A204.1 (cell line): ENCODE measurements at regions not wholly inside any gene's neighbourhood (a gene's known extent, or its start where the extent isn't known, plus 50 kb on each side); places are given as distances from the start of the nearest gene placed in this dataset.

Source experiments
- FAIRE-seq: peaks from 2 replicates; lab custom pipeline; 2012; peaks lifted over from hg19 to GRCh38; lab: Jason Lieb, UNC

GRCh38 chr2:217654168-217654567, 348.6 kb downstream of the TNS1 start:
- no peak for FAIRE-seq

GRCh38 chr2:217652761-217653639, 349.8 kb downstream of the TNS1 start:
- FAIRE-seq: no peak

- FAIRE-seq: no peak
Observed at GRCh38 chr2:217650716-217651360, 352.0 kb downstream of the TNS1 start.

DNA sequence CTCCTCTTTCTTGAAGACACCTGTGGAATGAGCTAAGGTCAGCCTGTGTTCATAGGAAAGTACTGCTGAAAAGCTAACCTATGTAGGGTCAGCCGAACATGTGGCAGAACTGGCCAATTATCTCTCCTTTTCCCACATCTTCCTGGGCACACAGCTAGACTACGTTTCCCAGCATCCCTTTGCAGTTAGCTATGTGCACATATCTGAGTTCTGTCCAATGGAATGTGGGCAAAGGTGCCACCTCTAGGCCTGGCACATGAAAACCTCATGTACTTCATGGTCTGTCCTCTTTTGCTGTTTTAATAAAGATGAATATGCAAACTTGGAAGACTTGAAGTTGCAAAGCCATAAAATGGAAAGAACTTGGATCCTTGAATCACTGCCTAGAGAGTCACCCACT, 352.6 kb downstream of the TNS1 start:
- no peak for FAIRE-seq

DNA sequence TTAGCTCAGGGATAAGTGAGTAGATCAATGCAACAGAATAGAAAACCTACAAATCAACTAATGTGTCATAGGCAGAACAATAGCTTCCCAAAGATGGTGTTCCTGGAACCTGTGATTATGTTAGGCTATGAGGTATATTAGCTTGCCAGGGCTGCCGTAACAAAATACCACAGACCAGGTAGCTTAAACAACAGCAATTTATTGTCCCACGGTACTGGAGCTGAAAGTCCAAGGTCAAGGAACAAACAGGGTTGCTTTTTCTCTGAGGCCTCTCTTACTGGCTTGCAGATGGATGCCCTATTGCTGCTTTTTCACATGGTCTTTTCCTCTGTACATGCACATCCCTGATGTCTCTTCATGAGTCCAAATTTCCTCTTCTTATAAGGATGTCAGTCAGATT, 354.9 kb downstream of the TNS1 start:
- FAIRE-seq: no peak

DNA sequence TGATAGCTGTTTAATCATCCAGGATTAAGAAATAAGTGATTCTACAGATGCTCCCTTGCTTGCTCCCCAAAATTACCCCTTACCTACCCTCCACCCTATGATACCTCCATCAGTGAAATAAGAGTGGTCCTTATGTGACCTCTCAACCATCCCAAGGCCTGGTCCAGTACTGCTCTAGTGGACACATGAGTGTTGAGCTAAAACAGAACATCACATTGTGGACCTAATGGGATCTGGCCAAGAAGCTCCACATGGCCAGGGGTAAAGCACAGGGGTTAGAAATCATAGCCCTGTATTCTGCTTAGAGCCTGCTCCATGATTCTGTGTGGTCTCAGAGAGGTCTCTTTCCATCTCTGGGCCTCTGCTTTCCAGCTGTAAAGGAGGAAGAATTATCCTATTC, 355.6 kb downstream of the TNS1 start:
- no peak for FAIRE-seq

DNA sequence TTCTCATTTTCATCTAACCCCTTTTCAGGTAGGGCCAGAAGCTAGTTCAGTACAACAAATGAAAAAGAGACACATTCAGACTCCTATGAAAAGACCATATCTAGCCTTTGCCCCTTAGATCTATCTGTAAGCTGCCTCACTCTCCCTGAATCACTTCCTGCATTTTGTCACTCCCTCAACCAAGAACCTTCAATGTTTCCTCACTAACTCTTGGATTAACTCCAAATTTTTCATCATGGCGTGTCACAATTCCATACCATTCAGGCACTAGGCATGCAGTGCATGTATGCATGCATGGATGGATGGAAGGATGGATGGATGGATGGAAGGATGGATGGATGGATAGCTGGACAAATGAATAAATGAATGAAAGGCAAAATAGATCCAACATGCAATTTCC, 356.9 kb downstream of the TNS1 start:
- no peak for FAIRE-seq

DNA sequence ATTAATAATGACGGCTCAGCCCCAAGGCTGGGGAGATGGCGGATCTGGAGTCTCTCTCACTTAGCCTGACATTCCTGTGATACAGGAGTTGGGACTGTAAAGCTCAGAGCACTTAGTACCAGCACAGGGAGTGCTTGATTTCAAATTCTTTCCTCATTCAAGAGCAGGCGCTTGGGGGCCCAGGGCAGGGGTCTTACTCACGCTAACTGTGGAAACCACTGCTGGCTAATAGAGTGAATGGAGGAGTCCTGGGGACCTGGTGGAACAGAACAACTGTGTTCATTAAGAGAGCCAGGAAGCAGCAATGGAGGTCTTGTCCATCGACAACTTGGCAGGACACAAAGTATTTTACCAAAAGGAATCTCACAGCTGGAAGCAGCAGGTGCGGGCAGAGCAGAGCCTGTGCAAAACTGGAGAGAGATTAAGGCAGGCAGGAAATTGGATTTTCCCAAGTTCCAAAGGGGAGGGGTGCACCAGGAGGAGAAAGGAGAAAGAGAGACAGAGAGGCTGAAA, 358.9 kb downstream of the TNS1 start:
- no peak for FAIRE-seq

GRCh38 chr2:217642944-217643343, 359.9 kb downstream of the TNS1 start:
- FAIRE-seq: no peak

DNA sequence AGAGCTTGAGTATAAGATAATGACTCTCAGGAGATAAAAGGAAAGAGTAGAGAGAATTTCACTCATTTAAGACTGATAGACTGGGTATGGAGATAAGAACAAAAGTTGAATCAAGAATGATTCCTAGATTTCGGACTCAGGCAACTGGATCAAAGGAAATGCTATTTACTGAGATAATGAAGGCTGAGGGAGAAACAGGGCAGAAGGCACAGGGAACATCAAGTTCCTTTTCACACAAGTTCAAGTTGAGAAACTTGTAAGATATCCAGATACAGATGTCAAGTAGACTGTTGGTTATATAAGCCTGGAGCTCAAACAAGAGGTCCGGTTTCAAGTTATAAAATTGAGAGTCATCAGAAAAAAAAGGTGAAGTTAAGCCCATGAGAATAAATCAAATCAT, 360.8 kb downstream of the TNS1 start:
- FAIRE-seq: no peak

DNA sequence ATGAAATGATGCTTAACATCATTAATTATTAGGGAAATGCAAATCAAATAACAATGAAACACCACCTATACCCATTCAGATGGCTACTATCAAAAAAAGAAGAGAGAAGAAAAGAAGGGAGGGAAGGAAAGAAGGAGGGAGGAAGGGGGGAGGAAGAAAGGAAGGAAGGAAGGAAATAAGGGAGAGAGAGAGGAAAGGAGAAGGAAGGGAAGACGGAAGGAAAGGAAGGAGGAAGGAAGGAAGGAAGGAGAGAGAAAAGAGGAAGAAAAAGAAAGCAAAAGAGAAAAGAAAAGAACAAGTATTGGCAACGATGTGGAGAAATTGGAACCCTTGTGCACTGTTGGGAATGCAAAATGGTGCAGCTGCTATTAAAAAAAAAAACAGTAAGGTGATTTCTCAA, 363.3 kb downstream of the TNS1 start:
- FAIRE-seq: no peak

DNA sequence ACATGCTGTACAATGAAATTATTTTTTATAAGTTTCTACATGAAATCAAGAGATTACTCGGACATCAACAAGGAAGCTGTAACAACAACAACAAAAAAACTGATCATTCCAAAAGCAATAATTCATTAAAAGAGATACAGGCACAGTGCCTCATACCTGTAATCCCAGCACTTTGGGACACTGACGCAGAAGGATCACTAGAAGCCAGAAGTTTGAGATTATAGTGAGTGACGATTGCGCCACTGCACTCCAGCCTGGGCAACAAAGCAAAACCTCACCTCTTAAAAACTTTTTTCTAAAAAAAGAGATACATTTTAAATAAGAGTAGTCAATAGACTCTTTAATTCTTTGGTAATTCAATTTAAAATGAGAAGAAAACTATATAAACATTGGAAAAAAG, 364.3 kb downstream of the TNS1 start:
- no peak for FAIRE-seq

- FAIRE-seq: no peak
Observed at GRCh38 chr2:217638031-217638430, 364.8 kb downstream of the TNS1 start.

DNA sequence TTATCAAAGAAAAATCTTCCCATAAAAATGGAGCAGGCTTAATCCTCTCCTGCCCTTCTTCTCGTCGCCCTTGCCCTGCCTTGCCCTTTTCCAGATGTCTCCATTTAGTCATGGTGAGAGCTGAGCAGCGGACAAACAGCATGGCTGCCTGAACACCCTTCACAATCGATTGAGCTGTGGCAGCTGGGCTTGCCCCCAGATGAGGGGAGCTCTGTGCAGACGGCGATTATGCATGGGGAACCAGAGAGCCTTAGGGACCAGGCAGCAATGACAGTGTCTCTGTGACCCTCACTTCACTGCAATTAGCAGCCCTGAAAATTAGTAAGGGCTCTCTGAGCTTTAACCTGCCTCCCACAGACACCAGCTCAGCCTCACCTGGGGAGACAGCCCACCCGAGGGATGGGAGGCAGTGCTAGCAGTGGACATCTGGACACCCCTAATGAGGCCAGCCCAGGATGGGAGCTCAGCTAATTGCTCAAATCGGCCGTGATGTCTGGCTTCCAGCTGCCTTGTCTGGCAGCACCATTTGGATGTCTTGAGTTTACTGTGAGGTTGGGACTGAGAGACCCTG, 365.7 kb downstream of the TNS1 start:
- FAIRE-seq: no peak

GRCh38 chr2:217636578-217636977, 366.2 kb downstream of the TNS1 start:
- FAIRE-seq: no peak

GRCh38 chr2:217634871-217635270, 367.9 kb downstream of the TNS1 start:
- FAIRE-seq: no peak

DNA sequence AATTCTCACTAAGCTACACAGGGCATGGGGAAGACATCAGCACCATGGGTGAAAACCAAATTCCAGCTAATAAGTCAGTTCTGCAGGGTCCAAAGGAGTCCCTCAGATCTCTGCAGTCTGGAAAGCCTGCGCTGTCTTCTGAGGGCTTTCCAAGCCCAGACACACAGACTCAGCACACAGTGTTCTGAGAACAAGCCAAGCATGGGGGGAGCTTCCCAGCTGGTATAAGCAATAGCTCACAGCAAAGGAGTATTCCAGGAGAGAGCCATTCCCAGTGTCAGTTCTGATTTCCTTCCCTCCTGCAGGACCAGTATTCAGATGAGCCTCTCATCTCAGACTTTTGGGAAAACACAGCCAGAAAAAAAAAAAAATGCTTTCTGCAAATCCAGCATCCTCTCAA, 370.8 kb downstream of the TNS1 start:
- FAIRE-seq: no peak

DNA sequence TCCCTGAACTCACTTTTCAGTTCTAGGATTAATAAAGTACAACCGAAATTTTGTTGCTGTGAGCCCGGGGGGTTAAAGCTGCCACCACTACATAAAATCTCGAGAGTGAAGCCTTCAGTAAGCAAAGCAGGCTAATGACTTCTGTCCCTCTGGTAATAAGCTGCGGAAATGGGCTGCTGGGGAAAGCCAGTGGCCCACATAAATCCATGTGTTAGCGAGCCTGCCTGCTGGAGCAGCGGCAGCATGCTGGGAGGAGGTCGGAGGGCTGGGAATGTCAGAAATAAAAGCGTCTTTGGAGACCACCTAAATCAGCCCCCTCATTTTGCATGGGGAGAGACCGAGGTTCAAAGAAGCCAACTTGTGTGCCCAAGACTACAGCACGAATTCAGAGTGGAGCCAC, 371.7 kb downstream of the TNS1 start:
- no peak for FAIRE-seq

- FAIRE-seq: no peak
Observed at GRCh38 chr2:217629347-217629746, 373.4 kb downstream of the TNS1 start.

- no peak for FAIRE-seq
Observed at GRCh38 chr2:217628061-217628460, 374.7 kb downstream of the TNS1 start.

DNA sequence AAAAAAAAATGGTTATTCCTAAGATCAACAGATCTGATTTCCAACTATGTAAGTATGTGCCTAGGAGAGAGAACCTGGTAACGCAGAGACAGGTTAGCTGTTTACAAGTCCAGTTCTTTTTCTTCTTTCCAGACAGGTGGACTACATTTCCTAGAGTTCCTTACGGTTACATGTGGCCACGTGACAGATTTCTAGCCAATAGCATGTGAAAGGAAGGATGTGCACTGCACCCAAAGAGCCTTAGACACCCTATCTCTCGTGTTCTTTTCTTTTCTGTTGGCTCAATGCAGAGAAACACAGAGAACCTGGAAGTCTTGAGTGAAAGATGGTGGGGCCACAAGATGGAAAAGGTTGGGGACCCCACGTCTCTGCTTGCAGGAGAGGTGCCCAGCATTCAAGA, 375.9 kb downstream of the TNS1 start:
- FAIRE-seq: no peak

DNA sequence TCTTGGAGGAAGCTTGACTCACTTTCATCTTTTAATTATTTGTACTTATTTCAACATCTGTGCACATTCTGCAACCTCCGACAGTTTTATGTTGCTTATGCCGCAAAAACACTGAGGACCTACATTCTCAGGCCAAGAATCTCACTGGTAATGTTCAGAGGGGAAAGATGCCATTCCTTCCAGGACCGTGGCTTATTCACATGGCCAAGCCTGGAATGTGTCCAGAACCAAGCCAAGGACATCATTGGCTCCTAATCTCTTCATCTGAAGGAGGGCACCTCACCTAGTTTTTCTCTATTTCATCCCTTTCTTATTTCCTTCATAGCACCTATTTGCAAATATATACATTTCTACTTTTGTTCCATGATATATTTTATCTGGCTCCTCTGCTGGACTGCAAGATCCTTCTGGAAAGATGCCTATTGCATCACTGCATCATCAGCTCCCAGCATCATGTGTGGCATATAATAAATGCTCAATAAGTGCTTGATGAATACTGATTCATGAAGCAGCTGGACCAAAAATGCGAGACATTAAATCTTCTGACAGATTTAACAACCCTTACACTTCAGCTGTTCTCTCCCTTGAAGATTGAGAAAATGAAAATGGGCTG, 377.1 kb downstream of the TNS1 start:
- FAIRE-seq: no peak
